ENCODE measurements at regions not wholly inside any gene's neighbourhood (a gene's known extent, or its start where the extent isn't known, plus 50 kb on each side); places are given as distances from the start of the nearest gene placed in this dataset.

GRCh38 chr6:90656325-90656724 lies 69.5 kb upstream of the MAP3K7 start:
- no peaks in the 10 kb centered on the region for H3K9me3 ChIP-seq (ENCODE audit: low read length)
- H3K27ac ChIP-seq (ENCODE audit: low read length) = no peak overlapping the region
- H3K4me3 ChIP-seq (ENCODE audit: low read length) = no peak overlapping the region
- H4K20me1 ChIP-seq (ENCODE audit: insufficient read depth) = no peaks in the 10 kb centered on the region
- H3K27me3 ChIP-seq (ENCODE audit: insufficient read depth, low read depth, low read length) = no peaks in the 10 kb centered on the region
- no peak overlapping the region for H3K9ac ChIP-seq (ENCODE audit: low read length)
- H3K79me2 ChIP-seq (replicated peaks; ENCODE audit: insufficient read depth, low read length) = no peaks in the 10 kb centered on the region
- TF ChIP-seq SMC3 (conservative IDR thresholded peaks at IDR 0.05; ENCODE audit: poor library complexity) (no peak), TAF1 (IDR thresholded peaks at IDR 0.05; ENCODE audit: low read depth) (no peak), RAD21 (conservative IDR thresholded peaks at IDR 0.05) (no peak), POLR2AphosphoS5 (IDR thresholded peaks at IDR 0.05) (peak; percentile 56), EP300 (conservative IDR thresholded peaks at IDR 0.05; ENCODE audit: poor library complexity, severe bottlenecking) (peak; percentile 17)
- no peaks in the 10 kb centered on the region for H3K9me2 ChIP-seq (ENCODE audit: insufficient read depth, low read length)
- H2AFZ ChIP-seq (ENCODE audit: low read depth, low read length) = no peak overlapping the region
- no peaks in the 10 kb centered on the region for H3K36me3 ChIP-seq (ENCODE audit: insufficient read depth, low read length)
- no peaks in the 10 kb centered on the region for H3F3A ChIP-seq (ENCODE audit: insufficient read depth, low read length, poor library complexity, severe bottlenecking)
- H3K4me2 ChIP-seq (ENCODE audit: low read length) = no peak overlapping the region

GRCh38 chr6:90654806-90655205 lies 67.9 kb upstream of the MAP3K7 start:
- no peaks in the 10 kb centered on the region for H3K36me3 ChIP-seq (ENCODE audit: insufficient read depth, low read length)
- H3K79me2 ChIP-seq (replicated peaks; ENCODE audit: insufficient read depth, low read length) = no peaks in the 10 kb centered on the region
- no peak overlapping the region for H3K27ac ChIP-seq (ENCODE audit: low read length)
- H3K9ac ChIP-seq (ENCODE audit: low read length) = no peak overlapping the region
- no peak overlapping the region for H2AFZ ChIP-seq (ENCODE audit: low read depth, low read length)
- H3K4me2 ChIP-seq (ENCODE audit: low read length) = no peak overlapping the region
- H3K4me3 ChIP-seq (ENCODE audit: low read length) = no peak overlapping the region
- H3K9me2 ChIP-seq (ENCODE audit: insufficient read depth, low read length) = no peaks in the 10 kb centered on the region
- TF ChIP-seq CTCF (IDR thresholded peaks at IDR 0.05; ENCODE audit: poor library complexity, severe bottlenecking) (no peak), POLR2AphosphoS5 (IDR thresholded peaks at IDR 0.05) (no peak), REST (IDR thresholded peaks at IDR 0.05; ENCODE audit: borderline replicate concordance) (no peak), RAD21 (conservative IDR thresholded peaks at IDR 0.05) (no peak), MXI1 (conservative IDR thresholded peaks at IDR 0.05; ENCODE audit: poor library complexity, severe bottlenecking) (no peak), TAF1 (IDR thresholded peaks at IDR 0.05; ENCODE audit: low read depth) (no peak), SMC3 (conservative IDR thresholded peaks at IDR 0.05; ENCODE audit: poor library complexity) (no peak), EP300 (conservative IDR thresholded peaks at IDR 0.05; ENCODE audit: poor library complexity, severe bottlenecking) (no peak), EZH2 (IDR thresholded peaks at IDR 0.05; ENCODE audit: borderline replicate concordance, insufficient read depth, low read length, poor library complexity, severe bottlenecking) (no peak)
- H3F3A ChIP-seq (ENCODE audit: insufficient read depth, low read length, poor library complexity, severe bottlenecking) = no peaks in the 10 kb centered on the region
- H3K27me3 ChIP-seq (ENCODE audit: insufficient read depth, low read depth, low read length) = no peaks in the 10 kb centered on the region
- H3K9me3 ChIP-seq (ENCODE audit: low read length) = no peaks in the 10 kb centered on the region
- no peaks in the 10 kb centered on the region for H4K20me1 ChIP-seq (ENCODE audit: insufficient read depth)
